CD4-positive, alpha-beta T cell treated with Interleukin-6 for 4 hours (primary cell): ENCODE measurements at regions not wholly inside any gene's neighbourhood (a gene's known extent, or its start where the extent isn't known, plus 50 kb on each side); places are given as distances from the start of the nearest gene placed in this dataset.
"Not testable (repeated sequence)": the region's sequence is repeated elsewhere in the genome, so short reads cannot be mapped to it uniquely, and the experiment has no call there.

Experiments
- DNase-seq: peaks from one replicate; pipeline ENCODE4 v3.0.0-alpha.2; 2020; ENCODE audit warnings: mixed read lengths

DNA sequence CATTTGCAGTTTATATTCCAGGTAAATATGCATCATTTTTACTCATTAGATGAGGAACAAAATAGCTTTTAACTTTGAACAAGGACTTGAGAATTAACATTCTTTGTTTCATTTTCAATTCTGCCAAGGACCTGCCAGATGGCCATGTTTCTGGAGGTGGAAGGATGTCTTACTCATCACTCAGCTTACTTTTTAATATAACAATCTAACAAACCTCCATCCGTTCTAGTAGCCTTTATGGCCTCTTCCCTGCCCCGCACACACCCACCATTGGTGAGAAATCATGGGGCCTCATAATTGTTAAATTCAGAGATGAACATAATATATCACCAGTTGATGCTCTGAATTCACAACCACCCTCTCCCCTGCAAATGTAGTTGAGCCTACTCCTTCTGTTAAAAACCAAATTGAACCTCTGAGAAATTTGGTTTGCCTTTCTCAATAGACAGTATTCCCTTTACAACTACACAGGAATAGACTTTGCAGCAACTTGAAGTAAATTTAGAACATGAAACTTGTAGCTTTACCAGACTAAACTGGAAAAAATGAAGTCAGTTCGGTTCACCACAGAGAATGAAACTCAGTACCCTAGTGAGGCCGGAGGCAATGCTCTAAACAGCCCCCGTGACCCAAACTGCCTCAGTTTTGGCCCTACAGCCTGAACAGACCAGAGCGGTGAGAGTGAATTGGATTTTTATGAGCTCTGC is 50.1 kb upstream of the ACSL4 start:
- DNase-seq = no peak

DNA sequence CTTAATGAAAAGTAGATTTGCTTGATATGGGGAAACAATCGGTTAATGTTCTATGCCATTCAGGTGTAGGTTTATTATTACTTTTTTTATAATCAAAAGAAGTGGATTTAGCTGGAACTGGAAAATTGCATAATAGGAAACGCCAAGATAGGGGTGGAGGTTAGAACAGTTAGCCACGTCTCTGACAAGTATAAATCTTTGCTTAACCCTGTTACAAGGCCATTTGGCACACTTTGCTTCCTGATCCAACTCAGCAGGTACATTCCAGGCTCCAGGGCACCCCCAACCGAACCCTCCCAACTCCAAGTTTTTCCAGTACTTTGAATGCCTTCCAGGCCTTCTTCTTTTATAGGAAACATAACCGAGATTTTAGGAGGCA is 50.6 kb upstream of the ACSL4 start:
- no peak for DNase-seq

DNA sequence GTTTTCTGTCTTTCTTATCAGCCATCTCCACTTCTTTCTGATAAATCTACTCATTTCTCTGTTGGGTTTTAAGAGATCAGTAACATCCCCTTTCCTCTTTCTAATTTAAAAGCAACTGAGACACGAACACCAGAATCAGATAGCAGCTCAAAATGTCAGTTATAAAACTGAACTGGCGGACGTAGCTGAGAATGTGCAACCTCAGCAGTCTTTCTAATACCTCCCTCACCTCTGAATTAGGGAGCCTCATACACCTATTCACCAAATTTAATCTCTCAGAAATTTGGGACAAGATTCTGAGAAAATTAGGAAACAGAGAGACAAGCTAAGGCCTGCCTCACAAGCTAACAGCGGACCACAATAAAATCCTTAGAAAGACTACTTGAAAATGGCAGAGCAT is 52.0 kb upstream of the ACSL4 start:
- DNase-seq = no peak

DNA sequence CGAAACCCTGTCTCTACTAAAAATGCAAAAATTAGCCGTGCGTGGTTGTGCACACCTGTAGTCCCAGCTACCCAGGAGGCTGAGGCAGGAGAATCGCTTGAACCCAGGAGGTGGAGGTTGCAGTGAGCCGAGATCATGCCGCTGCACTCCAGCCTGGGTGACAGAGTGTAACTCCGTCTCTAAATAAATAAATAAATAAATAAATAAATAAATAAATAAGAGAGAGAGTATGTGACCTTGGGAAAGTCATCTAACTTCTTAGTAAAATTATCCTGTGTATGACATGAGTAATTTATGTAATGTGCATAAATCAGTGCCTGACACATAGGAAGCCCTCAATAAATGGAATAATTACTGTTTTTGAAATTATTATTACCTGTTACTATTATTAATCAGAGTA is 57.5 kb upstream of the ACSL4 start:
- not testable (repeated sequence) for DNase-seq

DNA sequence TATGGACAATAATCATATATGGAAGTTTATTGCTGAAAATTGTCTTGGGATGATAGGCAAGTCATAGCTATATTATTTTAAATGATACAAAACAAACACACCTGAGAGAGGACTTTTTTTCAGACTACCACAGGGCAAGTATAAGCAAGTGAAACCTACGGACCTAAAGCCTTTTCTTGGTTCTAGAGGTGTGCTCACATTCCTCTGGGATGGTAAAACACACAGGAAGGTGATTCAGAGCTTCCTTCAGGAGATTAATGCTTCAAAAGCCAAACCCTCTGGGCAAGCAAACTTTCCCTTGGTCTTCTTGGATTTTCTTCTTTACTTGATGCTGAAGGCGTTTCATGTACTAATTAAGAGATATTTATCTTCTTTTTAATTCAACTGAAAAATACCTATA is 60.1 kb upstream of the ACSL4 start:
- DNase-seq = no peak

DNA sequence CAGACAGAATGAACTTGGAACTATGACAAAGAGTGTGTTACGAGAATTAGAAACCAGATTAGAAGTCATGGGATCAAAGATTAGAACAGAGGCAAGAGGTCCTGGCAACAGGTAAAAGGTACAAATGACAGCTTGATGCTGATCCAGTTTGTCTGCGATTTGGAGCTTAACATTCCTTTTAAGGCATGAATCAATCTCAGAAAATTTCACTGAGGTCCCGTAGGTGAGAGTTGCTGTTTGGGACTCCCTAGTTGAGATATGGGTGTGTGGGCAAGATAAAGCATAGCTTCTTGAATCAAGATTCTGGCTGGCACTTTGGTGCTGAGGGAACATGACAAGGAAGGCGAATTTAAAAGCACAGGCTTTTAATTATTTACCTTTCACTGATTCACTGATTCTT is 62.6 kb upstream of the ACSL4 start:
- no peak for DNase-seq

DNA sequence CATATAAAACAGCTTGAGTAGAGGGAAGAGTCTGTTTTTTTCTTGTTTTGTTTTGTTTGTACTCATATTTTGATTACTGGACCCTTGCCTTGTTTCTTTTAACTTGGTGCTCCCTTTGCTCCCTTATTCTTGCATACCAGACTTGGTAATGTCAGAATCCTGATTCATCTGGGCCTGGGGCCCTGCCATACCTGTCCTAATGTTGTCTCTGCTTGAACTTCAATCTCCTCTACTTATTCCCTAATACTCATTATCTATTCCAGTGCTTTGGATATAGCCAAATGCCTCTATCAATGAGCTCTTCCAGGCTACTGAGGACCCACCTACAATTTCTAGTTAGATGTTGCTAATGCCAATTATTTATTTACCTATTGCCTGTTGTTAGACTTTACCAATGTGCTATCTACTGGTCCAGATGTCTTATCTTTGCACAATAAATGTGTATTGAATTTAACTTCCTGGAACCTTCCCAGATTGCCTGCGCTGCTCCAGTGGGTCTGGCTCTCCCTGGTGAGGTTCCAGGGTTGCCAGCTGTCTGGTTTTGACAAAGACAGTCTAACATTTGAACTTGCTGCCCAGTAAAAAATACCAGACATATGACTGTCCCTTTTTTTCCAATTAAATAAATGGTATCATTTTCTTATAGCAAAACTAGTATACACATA is 64.4 kb upstream of the ACSL4 start:
- DNase-seq = no peak

DNA sequence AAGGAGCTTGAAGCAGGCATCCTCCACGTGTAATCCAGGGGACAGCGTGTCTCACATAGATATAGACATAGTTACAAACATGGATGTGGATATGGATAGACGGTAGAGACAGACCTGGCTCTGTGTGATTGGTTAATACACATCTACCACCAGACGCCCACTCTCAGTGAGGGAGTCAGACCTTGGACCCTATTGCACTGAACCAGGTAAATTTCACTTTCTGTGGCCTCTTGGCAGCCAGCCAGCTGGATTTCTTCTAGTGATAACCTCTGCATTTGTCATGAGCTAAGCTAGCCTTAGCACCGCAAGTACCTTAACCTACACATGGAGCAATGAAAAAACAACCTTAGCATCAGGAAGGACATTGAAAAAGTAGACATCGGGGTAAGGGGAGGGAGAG is 79.2 kb upstream of the ACSL4 start:
- DNase-seq = peak; percentile 4

DNA sequence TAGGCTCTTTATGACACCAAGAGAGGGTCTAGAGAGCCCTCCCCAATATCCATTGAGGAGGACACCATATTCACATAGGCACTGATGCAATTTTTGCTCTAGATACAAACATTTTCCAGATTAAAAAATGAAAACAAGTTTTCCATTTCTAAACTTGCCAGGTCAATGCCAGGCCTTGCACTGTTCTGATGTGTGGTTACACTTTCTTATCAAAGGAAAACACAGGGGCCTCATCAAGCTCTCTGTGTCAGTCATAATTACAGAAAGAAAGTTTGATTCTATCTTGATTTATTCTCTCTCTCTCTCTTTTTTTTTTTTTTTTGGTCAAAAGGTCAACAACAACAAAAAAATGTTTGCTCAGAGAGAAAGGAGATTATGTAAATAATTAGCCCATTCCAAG is 80.2 kb upstream of the ACSL4 start:
- DNase-seq = no peak

DNA sequence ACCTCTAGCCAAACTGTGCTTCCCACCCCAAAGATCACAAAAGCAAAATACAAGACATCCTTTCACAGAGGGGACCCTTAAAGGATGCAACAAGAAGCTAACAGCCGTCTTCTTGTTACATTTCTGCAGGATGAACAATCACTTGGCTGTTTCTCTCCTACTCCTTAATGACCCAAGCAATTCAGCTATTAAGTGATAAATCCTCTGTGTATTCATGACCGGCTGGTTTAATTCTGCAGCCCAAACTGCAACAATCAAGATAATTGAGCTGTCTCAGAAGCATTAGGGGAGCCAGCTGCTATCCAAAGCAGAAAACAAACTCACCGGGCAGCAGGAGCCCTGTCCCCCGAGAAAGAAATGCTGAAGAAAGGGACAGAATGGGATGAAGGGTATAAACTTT is 85.9 kb upstream of the ACSL4 start:
- no peak for DNase-seq

DNA sequence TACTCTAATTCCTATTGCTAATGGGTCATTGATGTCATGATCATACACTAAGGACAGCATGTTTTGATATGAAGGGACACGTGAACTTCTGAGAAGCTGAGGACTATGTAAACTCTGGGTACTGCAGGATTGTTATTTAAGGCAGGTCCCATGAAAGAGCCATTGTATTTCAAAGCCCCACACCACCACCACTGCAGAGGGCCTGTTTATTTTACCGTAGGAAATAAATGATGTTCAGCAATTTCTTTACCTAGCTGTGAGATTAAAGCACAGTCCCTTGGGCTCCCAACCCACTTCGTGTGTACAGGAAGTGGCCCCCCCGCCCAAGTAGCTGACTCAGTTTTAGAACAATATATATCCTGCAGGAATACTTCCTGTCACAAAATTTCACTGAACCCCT is 89.8 kb upstream of the ACSL4 start:
- DNase-seq = no peak

DNA sequence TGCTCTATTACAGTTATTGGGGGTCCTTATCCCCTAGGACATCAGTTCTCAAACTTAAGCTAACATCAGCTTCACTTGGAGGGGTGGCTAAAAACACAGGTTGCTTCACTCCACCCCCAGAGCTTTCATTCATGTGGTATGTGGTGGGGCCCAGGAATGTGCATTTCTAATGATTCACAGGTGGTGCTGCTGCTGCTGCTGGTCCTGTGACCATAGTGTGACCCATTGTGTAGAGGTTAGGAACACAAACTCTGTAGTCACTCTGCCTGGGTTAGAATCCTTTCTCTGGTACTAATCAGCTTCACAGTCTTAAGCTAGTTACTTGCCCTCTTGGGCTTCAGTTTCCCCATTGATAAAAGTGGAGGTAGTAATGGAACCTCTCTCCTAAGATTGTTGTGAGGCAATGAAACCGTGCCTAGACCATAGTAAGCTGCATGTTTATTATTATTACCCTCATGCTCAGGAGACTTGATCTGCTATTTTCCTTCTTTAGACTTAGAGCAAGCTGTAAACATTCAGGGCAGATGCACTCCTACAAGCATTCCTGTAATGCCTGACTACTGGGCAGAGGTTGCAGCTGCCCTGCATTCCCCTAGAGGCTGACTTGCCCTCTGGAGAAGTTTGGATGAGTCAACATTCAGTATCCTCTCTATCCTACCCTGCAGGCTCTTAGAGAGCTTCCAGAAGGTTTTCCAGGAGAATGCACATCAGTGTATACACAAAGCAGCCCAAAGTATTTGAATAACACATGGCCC is 94.1 kb upstream of the ACSL4 start:
- DNase-seq = no peak

DNA sequence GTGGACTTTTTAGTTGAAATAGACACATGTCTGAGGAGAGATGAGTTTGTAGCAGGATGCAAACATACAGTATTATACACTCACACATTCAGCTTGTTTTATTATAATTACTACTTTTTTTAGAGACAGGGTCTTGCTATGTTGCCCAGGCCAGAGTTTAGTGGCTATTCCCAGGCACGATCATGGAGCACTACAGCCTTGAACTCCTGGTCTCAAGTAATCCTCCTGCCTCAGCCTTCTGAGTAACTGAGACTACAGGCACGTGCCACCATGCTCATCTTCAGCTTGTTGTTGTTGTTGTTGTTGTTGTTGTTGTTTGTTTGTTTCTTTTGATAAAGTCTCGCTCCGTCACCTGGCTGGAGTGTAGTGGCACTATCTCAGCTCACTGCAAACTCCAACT is 94.7 kb upstream of the ACSL4 start:
- no peak for DNase-seq

DNA sequence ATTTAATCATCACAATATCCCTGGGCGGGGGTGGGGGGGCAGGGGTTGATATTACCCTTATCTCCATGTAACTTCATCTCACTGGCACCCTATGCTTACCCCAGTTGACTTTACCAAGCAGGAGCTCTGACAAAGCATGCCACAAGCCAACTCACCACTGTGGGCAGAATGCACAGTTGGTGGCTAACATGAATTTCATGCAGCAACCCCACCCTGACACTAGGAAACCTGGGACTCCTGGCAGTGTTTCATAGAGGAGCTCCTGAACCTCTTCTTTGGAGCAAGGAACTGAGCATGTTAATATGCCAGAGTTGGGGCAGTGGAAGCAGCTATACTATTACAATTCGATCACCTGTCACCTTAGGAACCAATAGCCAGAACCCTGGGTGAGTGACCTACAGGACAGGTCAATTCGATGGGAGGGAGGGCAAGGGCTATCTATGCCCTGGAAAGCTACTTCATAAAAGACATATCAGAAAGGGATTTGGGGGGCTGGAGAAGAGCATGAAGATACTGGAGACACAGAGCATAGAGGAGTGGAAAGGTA is 97.2 kb upstream of the ACSL4 start:
- DNase-seq = no peak

DNA sequence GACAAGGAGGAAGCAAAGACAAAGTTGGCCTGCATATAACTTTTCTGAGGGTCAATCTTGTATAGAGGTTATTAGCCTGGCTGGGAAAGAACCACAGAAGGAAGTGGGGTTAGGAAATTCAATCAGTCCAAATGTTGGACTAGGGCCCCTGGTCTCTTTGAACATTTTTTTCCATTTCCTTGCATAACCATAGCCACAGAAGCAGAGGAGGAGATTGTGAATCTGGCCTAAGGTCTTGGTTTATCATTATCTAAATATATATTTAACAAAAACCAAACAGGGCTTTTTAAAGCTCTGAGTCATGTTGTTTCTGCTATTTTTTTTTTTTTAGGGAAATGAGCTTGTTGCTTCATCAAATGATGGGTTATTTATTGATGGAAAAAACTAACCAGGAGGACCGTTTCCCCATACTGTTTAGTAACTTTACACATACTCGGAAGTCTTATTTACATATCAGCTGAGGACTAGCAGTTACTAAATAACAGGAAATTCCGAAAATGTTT is 97.7 kb upstream of the ACSL4 start:
- DNase-seq = no peak

DNA sequence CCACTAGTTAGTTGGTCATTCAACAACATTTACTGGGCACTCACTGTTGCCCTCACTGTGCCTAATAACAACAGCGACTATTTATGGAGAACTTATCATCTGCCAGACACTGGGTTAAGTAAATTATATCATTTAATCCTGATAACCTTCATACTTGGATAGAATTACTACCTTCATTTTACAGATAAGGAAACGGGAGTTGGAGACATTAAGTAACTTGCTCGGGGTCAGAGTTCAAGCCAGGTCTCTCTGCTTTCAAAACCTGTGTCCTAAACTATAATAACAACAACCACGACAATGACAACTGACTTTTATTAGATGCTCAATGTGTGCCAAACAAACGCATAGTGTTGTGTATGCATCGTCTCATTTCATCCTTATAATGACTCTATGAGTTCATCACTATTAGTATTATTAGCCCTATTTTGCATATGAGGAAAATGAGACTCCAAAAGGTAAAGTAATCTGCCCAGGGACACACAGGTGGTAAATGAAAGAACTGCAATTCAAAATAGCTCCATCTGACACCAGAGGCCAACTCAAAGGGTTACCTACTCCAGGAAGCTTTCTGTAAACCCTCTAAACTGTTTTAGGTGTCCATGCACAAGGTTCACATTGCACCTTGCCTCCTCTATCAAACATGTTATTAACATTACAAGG is 98.4 kb upstream of the ACSL4 start:
- no peak for DNase-seq

DNA sequence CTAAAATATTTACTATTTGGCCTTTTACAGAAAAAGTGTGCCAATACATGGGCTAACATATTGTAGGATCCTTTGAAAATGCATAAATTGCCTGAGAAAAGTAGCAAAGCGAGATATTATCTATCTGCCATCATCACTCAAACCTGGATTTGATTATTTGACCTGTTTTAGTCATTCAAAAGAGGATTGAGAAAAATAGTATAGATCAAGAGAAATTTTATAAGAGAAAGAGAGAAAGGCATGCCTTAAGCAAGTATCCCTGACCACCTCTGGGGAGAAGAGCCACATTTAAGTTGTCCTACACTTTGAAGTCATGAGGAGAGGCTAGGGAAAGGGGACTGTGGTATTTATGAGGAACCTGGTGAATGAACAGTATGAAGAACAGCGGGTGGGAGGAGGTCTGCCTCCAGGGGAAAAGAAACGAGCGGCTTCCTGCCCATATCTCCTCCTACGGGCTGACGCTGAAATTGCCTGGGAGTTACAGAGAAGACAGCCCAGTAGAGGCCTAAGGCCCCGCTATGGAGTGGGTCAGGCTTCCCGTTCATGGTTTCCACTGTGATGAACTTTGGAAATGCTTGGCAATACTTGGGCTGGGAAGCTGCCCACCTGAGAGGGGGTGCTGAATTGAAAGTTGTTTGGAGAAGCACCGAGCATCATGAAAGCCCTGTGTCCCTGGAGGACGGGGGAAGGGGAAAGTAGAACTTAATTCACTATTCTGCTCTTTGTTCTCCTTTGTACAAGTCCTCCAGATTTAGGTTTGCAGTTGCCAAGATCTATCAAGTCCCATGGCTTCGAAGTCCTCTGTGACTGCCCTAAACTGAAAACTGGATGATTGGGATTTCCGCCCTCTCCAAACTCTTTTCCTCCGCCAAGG is 106.9 kb upstream of the ACSL4 start:
- DNase-seq = no peak

DNA sequence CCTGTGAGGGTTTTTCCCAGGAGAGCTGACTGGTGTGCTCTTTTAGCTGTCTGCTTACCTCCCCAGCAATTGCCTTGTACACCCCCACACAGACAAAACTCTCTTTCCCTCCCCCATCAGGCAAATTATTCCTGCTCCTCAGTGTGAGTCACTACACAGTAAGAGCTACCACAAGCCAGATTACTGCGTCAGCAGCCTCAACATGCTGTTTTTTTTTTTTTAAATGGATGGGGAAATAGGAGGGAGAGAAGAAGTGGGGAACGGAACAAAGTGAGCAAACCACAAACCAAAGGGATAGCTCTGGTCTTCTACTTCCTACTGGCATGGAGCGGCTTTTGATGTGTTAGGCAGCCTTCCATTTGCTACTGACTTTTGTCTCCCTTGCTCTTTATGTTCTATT is 107.5 kb upstream of the ACSL4 start:
- DNase-seq = no peak

DNA sequence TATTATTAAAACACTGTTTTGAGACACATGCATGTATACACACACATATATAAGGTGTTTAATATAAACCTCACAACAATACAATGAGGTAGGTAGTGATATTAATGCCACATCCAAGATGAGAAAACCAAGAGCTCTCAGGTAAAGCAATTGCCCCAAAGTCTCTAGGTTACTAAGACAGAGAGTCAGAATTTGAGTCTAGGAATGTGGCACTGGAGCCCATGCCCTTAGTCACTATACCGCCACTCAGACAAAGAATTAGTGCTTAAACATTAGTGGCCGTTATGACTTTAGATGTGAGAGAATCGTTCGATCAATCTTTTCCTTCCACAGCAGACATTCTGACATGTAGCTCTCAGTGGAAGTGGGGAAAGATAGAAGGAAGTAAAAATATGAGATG is 108.2 kb upstream of the ACSL4 start:
- DNase-seq = no peak

DNA sequence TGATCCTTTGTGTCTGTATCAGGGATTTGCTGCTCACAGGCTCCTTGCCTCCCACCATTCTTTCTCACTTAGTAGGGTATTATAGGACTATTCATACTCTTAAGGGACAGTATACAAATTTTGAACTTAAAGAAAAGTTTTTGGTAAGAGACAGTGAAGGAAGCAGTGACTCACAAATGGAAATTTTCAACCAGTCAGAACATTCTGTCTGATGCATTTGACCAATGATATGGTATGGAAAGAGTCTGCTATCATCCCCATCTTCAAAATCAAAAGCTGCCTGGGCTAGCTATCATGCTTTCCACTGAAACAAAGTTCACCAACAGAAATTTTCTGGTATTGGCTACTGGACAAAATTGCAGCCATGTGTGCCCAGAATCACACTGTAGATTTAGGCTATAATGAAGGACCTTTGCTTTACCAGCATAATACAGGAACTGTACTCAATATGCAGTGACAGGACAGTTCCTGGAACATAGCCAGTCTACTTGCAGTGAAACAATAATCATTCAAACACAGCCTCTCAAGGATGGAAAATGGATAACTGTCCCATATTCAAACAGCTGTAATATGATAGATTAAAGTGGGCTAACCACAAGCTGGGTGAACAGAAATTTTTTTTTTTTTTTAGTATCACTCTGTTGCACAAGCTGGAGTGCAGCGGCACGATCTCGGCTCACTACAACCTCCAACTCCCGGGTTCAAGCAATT is 109.0 kb upstream of the ACSL4 start:
- no peak for DNase-seq

DNA sequence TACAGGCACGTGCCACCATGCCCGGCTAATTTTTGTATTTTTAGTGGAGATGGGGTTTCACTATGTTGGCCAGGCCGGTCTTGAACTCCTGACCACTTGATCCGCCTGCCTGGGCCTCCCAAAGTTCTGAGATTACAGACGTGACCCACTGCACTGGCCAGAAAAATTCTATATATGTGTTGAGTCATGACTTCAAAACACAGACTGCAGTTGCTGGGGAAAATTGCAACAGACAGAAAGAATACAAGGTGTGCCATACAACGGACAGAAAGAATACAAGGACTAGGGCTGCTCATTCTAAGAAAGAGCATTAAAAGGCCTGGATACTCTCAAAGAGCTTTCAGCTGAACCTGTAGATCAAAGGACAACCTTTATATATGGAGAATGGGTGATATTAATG is 109.6 kb upstream of the ACSL4 start:
- no peak for DNase-seq
